Globus pallidus (tissue), 1 donor: ENCODE measurements at regions not wholly inside any gene's neighbourhood (a gene's known extent, or its start where the extent isn't known, plus 50 kb on each side); places are given as distances from the start of the nearest gene placed in this dataset.

Experiments
- DNase-seq: peaks from one replicate; pipeline ENCODE4 v3.0.0-alpha.2; 2015; ENCODE audit warnings: low spot score

DNA sequence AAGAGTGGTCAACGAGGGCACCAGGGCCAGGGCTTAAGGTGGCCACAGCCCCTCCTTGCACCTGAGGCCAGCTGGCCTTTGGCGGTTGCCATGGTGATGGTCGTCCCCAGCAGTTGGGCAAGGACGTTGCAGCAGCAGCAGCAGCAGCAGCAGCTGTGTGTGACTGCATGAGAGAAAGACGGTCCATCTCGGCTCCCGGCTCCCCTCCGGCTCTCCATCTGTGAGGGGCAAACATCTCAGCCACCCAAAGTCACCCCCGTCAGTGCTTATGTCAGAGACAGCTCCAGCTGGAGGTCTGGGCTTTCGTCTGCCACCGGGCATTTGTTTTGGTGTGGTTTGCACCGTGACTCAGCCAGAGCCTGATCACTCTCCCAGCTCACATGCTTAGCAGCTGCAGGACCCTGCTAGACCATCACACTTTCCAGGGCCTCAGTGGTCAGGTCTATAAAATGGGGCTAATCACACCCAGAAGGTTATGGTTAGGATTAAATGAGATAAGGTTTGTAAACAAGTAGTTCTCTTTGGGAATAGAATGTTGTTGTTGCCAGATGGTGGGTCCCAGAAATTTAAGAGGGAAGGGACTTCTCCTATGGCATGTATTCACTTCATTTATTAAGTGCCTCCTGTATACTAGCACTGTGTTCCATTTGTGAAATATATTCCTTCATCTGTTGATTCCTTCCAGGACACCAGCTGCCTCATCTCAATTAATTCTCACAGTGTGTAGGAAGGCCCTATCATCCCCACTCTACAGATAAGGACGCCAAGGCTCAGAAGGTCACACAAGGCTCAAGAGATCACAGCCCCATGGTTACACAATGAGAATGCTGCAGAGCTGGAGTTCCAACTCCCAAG is 212.6 kb upstream of the LHX5 start:
- DNase-seq = no peak

DNA sequence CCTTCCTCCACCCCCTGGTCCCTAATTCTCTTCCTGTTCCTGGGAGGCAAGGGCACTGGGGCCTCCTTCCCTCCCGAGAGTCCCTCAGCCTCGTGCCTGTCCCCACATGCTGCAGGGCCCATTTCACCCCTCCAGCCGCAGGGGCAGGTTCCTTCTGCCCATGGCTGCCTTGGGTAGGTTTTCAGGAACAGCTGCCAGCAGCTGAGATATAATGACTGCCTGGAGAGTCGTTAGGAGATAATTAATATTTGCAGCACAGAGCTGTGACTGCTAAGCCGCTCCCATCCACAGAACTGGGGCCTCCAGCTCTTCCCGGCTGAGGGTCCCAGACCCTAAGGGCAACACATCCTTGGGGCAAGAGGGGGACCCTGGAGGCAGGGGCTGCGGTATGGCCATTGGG is 211.9 kb upstream of the LHX5 start:
- no peak for DNase-seq

DNA sequence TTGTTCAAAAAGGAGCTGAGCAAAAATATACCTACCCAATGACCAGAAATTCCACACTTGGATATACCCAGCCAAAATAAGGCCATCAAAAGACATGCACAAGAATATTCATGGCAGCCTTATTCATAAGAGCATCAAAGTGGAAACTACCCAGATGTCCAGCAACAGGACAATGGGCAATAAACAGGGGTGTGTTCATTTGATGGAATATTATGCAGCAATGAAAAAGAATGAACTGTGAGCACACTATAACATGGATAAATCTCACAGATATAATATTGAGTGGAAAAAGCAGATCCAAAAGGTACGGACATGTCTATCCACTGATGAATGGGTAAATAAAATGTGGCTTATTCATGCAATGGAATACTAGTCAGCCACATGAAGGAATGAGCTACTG is 209.2 kb upstream of the LHX5 start:
- no peak for DNase-seq

DNA sequence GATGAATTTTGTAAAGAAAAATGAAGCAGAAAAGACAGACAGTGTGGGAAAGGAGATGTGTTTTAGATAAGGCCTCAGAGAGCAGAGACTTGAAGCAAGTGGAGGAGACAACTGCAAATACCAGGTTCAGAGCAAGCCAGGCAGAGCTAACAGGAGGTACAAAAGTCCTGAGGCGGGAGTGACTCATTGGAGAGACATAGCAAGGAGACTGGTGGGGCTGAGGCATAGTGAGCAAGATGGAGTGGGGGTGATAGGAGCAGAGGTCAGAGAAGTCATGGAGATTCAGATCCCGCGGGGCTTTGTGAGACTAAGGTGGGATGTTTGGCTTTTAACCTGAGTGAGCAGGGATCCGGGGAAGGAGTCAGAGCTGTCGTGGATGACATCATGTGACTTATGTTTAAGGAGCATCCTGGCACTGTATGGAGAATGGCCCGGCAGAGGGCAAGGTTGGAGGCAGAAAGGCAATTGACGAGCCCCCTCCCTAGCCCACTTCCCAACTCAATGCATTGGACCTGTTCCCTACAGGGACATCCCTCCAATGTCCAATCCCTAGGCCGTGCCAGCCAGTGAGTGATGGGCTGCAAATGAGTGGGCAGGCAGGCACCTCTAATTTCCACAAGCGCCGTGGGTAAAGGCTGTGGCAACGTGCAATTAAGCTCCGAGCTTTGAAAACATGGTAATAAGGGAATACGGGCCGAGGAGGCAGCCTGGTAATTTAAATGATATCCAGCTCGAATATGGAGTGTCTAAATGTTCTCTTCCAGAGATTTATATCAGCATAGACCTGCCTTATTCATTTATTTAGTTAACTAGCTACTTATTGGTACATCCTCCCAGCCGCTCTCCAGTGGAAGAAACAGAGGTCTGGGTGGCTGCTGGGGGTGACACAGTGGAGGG is 206.8 kb upstream of the LHX5 start:
- DNase-seq = no peak

DNA sequence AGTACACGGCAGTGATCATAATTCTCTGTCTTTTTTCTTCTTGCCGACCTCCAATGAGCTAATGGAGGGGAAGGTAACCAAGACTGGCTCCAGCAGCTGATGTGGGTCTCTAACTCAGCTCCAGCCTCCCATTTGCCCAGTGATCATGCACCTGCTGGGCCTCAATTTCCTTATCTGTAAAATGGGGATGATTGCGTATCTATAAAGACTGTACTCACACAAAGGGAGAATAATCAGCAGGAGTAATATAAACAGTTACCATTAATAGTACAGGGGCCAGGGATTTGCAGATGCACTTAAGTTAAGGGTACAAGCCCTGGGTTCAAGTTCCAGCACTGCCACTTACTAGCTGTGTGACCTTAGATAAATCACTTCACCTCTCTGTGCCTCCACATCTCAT is 204.9 kb upstream of the LHX5 start:
- no peak for DNase-seq

DNA sequence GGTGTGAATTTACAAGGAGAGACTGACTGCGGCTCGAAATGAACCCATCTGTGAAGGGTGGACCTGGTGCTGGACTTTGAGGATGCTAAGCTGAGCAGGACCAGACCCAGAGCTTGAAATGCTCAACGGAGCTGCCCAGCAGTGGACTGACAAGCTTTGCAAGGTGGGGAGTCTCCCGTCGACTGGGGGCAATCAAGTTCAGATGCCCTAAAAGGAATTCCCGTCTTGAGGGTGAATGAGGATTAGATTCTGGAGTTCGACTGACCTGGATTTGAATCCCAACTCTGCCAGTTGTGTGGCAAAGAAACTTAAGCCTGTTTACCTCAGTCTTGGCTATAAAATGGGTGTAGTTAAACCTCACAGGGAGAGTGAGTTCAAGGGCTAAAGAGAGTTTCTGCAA is 204.4 kb upstream of the LHX5 start:
- no peak for DNase-seq

DNA sequence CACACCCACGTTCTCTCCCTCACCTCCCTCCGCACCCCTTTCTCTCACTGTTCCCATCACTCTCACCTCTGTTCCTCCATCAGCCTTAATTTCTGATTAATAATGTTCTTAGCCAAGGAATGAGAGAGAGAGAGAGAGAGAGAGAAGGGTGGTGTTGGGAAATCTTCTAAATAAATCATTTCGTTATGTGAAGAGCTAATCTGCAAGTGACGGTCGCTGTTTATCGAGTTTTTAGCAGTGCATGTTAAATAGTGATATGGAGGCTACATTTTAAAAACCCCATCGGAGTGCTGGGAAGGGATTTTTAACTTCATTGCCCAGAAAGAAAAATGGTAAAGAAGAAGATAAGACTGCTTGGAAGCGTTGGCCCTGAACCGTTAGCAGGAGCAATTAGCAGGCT is 203.3 kb upstream of the LHX5 start:
- no peak for DNase-seq

DNA sequence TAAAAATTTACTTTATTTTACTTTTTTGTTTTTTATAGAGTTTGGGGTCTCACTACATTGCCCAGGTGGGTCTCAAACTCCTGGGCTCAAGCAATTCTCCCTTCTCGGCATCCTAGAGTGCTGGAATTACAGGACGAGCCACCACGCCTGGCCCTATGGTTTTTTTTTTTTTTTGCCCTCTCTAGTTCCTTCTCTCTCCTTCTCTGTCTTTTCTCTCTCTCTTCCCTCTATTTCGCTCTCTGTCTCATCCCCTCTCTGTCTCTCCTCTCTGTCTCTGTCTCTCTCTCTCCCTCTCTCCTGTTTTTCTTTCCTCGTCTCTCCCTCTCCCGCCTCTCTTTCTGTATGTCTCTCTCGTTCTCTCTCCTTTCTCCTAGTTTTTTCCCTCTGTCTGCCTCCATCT is 202.6 kb upstream of the LHX5 start:
- no peak for DNase-seq

DNA sequence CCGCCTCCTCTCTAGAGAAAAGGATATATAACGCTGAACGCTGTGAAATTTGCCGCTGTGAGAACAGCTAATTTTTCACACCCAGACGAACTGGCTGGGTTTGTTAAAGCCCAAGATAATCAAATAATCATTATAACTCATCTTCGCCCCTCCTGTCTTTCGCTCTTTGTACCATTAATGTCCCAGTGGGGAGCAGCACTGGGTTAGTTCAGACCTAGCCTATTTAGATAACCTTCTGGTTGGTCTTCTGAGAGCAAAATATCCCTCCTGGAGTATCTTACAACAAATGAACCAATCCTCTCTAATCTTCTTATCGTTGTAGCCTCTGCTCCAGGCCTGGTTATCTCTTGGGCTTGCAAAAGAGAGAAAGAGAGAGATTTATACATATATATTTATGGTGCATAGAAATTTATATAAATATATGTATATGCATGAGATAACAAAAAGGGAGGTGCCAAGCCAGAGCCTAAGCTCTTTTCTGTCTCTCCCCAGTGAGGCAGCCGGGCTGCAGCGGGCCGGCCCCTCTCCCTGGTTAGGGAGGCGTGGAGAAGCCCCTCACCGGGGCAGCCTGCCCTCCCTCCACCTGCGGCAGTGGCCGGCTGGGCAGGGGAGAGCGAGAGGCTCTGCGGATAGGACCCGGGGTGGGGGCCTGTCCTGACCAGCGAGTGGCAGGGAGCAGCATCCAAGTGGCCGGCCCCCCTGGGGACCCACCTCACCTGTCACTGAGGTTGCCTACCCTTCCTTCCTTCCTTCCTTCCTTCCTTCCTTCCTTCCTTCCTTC is 202.0 kb upstream of the LHX5 start:
- no peak for DNase-seq

DNA sequence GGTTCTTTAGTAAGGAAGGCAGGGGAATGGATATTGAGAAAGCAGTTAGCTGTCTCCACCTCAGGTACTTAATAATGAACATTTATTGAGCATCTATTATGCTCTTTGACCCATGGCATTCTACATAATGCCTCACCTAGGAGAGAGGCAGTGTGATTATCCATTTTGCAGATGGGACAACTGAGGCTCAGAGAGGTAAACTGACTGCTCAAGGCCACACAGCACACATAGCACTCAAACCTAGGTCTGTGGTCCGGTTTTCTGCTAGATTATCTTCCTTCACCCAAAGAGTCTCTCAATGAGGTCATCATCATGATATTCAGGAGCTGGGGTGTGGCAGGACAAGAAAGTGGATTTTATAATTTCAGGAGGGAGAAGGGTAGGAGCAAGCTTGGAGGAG is 199.1 kb upstream of the LHX5 start:
- no peak for DNase-seq

DNA sequence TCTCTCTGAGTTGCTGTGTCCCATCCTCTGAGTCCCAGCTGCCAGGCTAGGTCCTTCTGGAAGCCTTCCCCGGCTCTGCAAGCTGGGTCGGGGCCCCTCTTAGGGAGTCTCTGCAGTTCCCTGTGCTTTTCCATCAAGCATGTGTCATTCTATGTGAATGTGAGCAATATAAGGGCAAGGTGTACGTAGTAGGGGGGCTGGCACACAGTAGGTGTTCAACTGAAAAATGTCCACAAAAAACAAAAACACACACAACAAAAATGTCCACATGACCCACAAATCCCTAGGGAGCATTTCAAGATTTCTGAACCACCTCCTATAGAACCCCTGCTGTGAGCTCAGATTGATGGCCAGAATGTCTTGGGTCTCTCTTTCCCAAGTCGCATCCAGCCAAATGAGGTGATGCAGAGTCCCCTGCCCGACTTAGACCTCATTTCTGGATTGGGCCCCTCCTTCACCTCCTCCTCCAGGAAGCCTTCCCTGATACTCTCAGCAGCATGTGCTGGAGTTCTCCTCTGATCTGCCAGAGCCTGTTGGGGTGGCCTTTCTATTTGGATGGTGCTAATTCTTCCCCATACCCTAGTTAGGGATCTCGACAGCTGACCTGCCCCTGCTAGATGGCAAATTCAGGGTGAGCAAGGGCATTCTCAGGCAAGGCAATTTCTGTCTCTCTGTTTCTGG is 196.1 kb upstream of the LHX5 start:
- no peak for DNase-seq

DNA sequence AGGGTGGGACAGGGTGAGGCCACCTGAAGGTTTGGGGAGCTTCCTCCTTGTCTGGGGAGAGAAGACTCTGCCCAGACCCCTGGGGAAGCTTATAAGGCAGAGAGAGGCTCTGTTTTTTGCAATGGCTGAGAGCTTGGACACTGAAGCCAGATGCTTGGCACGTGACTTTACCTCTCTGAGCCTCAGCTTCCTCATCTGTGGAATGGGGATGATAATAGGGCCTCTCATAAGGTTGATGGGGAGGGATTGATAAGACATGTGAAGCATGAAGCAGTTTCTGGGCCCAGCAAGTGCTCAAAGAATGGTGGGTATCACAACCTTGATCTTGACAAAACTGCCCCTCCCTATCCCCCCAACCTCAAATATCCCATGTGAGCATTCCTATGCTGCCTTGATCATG is 195.4 kb upstream of the LHX5 start:
- DNase-seq = no peak

DNA sequence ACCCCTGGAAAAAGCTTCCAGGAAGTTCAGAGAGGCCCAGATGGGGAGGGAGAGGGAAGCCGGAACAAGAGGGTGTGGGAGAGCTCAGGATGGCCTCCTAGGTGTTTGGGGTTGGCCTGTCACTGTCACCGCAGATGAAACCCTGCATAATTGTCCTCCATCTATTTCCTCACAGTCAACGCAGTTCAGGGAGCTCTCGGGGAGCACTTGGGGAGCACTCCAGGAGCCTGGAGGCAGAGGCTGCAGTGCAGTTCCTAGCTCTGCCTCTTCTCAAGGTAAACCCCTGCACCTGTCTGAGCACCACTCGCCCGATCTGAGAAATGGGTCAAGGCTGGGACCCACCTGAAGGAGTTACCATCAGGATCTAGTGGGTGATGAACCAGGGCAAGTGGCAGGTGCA is 194.6 kb upstream of the LHX5 start:
- no peak for DNase-seq

DNA sequence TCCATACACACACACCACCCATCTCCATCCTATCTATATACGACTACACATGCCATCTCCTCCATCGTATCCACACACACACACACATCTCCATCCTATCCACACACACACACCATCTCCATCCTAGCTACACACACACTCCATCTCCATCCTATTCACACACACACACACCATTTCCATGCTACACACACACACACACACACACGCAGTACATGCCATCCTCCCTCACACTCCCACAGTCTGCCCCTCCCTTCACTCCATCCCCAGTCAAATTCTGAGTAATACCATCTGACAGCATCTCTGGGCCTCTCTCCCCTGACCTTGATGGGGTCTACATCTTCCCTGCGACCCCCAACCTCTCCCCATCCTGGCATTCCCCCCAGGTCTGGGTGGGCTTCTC is 193.8 kb upstream of the LHX5 start:
- DNase-seq = no peak

DNA sequence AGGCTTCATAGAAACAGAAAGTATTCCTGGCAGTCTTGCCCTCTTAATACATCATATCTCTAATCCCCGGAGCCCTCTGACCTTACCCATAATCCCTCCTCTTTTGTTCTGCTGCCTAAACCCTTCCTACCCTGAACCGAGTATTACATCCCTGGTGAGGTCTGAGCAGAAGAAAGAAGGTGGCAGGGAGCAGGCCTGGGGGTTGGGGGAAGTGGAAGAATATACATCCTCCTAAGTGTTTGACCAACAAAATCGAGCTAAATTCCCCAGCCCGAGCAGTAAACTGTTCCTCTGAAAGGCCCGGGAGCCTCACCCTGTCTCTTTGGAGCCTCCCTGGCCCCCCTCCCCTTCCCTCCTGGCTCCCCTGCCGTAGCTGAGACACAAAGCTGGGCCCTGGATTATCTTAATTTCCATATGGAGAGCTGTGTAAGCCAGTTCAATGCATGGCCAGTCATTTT is 192.6 kb upstream of the LHX5 start:
- no peak for DNase-seq

DNA sequence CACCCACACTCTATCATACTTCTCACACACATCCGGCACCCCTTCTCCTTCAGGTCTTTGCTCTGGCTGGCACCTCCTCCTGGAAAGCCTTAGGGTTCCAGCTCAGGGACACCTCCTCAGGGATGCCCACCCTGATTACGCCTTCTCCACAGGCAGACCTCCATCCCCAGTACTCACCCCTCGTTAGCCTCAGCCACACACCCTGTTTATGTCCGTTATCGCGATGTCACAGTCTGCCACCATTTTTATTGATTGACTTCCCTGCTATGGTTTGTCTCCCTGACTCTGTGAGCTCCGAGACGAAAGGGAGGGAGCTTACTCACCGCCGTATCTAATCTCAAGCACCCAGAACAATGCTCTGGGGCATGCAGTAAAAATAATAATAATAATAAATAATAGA is 191.7 kb upstream of the LHX5 start:
- DNase-seq = no peak

DNA sequence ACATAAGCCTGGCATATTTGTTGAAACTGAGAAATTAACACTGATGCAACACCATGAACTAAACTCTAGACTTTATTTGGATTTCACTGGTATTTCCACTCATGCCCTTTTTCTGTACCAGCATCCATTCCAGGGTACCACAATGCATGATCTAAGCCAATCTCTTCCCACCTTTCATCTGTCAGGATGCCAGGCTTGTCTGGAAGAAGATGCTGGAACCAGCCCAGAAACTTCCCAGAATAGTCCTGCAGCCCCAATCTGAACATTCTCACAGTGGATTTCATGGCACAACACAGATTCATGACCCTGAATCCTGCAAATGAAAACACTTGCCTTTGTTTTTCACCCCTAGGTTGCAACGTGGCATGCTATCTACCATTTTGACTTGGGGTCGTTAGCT is 189.3 kb upstream of the LHX5 start:
- no peak for DNase-seq

DNA sequence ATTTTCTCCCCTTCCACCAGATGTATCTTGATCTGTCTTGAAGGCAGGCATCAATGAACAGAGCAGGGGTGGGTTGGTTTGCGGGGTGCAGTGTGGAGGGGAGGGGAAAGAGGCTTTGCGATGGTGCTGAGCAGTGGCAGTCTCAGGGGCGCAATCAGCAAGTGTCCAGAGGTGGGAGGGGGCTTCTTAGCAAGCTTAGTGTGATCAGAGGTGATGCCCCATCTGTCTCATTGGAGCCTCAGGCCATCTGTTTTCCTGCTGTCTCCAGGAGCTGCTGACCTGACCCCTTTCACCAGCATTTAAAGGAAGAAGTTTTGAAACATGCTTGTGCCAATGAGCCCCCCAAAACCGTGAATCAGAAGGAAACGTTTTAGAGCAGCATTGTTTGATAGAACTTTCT is 187.7 kb upstream of the LHX5 start:
- no peak for DNase-seq

DNA sequence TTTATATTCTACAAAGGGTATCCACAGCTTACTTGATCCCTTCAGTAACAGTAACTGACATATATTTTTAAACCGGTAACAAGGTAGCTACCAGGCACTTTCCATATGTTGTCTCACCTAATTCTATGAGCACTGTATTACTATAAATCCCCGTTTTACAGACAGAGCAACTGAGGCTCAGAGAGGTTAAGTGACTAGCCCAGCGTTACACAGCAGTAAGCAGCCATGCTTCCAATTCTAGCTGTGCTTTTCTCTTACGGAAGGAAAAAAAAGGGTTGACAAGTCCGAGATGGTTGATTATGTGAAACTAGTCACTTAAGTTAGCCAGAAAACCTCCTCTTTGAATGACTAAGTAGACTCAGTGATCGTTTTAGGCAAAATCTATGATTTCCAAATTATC is 187.3 kb upstream of the LHX5 start:
- DNase-seq = no peak

DNA sequence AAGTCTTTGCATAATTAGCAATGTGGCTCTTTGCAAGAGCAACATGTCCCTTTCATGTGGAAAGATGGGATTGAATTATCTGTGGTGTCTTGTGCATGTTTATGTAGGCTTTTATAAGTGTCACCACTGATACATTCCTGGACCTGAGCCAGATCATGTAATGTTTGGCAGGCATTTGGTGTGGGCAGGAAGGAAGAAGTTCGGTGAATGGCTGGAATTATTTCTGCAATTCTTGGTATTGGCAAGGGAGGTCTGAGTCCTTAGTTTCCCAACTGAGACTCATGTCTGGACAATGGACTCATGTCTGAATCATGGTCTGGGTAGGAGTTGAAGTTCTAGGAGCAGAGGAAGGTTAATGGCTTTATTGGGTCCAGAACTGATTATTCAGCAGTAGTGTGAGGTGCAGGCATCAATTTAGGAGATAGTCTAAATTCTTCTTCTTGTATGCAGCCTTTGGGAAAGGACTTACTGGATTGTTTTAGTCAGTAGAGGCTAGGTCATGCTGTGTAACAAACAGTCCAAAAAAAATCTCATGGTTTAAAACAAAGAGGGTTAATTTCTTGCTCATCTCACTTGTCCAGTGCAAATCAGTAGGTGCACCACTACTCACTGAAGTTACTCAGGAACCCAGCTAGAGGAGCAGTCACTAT is 186.5 kb upstream of the LHX5 start:
- no peak for DNase-seq

DNA sequence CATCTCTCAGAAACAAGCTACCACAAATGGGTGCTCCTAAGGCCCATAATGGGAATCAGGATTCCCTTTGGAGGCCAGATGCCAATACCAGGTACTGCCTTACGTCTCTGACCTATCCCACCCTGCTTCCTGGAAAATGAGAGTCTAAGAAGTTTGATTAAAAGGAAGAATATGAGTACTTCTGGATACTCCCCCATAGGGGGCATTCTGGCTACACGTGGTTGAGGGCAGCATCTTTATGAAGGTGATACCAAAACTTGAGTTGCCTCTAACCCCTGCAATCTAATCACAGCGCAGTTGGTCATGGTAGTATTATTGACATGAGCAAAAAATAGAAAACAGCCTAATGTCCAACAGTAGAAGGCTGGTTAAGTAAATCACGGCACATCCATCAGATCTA is 184.2 kb upstream of the LHX5 start:
- no peak for DNase-seq
